Hepatic stellate cell (primary cell): ENCODE measurements at regions not wholly inside any gene's neighbourhood (a gene's known extent, or its start where the extent isn't known, plus 50 kb on each side); places are given as distances from the start of the nearest gene placed in this dataset.
A peak's percentile ranks its signal among the peaks of the same experiment; 100 is the strongest.

ENCODE experiments used
- DNase-seq: peaks from one replicate; pipeline ENCODE4 v3.0.0; 2011; ENCODE audit warnings: low spot score

DNA sequence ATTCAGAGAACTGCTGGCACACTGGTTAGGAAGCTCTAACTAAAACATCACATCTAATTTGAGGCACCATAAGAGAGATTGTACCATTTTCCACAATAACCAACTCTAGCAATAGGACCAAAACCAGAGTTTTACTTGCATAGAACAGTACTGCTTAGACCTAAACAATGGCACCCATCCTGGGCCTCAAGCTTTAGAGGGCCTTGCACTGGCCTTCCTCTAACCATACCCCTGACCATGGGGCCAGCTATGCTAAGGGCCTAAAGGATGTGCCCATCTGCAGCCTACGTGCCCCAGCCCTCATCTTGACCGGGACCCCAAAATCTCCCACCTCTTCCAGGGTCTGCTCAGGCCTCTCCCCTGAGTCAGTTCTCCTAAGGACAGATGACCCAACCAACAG lies 74.4 kb upstream of the ARHGAP32 start:
- DNase-seq = no peak

DNA sequence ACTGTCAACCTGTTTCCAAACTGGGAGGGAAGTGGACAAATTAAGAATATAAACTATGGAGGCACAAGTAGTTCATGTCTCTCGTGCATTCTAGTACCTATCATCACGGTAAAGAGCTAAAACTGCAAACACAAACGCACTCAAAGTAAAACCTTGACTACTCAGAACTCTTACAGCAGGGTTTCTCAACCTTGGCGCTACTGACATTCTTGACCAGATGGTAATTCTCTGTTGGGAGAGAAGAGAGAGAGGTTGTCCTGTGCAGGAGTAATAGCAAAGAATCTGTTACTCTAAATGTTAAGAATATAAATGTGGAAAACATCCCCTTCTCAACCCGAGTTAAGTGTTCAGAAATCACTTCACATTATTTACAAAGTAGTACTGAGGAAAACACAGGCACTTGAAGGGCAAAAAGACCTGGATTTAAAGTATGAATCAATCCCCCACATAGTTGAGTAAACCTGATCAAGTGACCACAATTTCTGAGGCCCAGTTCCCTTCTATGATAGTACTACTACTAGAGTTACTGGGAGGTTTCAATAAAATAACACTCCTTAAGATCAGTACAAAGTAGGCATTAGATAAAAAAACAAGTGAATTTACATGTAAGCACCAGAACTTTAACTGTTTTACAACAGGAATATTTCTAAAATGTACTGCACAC lies 73.1 kb upstream of the ARHGAP32 start:
- no peak for DNase-seq

DNA sequence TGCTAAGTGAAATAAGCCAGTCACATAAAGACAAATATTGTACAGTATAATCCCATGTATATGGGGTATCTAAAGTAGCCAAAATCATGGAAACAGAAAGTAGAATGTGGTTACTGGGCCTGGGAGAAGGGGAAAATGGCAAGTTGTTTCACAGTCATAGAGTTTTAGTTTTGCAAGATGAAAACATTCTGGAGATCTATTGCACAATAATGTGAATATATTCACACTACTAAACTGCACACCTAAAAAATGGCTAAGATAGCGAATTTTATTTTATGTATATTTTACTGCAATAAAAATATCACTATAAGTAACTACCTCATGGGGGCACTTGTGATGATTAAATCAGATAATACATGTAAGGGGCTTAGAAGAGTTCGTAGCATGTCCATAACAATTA lies 72.0 kb upstream of the ARHGAP32 start:
- DNase-seq = no peak

DNA sequence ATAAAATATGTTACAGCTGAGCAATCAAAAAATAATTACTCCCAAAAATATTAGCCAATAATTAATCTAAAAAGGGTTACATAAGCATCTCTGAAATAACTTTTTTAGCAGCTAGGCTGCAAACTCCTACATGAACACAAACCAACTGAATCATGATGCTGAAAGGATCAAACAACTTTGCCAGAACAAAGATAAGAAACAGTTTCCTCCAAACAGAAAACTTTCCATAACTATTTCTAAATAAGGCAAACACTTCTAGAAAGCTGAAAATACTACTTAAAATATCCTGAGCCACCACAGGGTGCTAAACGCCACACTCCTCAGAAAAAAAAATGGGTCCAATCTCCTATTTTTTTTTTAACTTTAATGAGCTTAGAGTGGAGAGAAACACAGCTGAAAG lies 68.6 kb upstream of the ARHGAP32 start:
- no peak for DNase-seq

DNA sequence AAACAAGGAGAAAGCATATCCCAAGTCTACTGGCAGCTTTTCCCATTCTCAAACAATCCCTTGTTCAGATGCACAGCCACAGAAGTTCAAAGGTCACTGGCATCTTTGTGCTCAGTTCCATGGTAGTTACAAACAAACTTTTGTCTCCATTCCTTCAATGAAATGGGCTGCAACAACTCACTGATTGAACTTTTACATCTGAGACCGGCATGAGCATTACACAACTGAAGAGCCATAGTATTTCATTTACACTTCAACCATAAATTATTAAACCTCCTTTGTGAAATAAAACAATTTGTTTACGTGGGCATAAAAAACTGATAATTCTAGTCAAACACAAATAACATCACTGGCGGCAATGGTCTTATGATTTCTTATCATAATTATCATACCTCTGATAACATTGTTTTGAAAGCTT lies 67.8 kb upstream of the ARHGAP32 start:
- DNase-seq = no peak

DNA sequence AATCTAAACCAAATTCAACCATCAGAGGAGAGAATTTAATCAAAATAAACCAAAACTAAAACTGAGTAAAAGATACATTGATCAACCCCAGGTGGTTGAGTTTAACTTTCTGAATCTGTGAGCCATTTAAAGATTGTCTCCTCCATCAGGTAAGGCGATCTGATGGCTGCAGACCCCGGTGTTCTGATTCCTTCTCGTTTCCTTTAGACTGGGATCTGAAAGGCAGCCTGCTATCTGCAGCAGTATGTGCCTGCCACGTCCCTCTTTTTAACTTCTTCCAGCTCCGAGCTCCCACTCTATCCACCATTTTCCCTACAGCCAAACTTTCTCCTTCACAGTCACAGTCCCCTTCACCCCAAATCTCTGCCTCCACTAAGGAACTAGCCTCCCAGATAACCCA lies 66.1 kb upstream of the ARHGAP32 start:
- DNase-seq = no peak

DNA sequence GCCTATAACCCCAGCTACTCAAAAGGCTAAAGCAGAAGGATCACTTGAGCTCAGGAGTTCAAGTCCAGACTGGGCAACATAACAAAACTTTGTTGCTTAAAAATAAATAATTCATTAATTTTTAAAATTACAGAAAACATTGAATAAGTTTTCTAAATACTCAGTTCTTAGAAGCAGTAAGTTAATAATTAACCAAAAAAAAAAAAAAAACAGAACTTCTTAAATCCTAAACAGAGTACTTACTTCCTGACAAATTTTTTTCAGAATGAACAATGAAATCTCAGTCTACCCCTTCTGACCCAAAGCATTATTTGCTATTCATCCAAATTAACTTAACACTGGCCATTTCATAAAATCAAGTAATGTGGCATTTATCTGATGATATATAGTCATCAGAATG lies 65.4 kb upstream of the ARHGAP32 start:
- no peak for DNase-seq

DNA sequence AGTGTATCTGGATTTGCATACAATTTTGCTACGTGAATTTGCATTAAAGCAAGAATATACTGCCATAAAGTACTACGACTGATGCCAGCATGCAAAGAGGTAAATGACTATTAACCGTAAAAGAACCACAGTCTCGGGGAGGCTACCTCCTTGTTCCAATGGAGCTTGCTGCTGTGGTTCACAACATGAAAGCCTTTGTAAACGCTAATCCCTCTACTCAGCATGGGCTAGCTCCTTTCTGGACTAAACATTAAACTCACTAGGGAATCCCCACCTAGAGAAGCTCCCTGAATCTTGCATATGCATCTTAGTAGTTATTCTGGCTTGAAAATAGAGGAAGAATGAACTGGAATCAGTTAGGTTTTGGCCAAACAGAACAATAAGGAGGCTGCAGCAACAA lies 60.5 kb upstream of the ARHGAP32 start:
- no peak for DNase-seq

DNA sequence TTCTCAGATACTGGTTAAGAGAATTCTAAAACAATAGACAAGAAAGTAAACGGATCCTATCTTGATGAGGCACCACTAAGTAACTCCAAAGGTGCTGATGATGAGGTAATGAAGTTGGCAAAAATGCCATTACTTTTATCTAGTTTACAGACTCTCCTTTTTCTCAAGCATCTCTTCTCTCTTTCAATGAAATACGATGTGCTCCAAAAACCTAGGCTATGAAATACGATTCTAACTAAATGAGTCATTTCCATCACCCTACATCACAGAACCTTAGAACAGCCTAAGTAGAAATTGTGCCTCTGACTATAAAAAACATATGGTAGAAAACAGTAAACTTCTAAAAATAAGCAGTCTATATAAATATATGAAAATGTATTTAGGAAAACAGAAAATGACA lies 58.9 kb upstream of the ARHGAP32 start:
- no peak for DNase-seq

DNA sequence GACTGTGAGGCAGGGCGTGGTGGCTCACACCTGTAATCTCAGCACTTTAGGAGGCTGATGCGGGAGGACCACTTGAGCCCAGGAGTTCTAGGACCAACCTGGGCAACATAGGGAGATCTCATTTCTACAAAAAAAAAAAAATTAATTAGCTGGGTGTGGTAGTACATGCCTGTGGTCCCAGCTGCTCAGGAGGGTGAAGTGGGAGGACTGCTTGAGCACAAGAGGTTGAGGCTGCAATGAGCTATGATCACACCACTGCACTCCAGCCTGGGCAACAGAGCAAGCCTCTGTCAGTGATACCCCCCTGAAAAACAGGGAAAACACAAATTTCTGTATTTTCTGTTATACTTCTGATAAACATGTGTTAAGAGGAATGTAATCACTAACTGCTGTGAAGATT lies 57.8 kb upstream of the ARHGAP32 start:
- no peak for DNase-seq

DNA sequence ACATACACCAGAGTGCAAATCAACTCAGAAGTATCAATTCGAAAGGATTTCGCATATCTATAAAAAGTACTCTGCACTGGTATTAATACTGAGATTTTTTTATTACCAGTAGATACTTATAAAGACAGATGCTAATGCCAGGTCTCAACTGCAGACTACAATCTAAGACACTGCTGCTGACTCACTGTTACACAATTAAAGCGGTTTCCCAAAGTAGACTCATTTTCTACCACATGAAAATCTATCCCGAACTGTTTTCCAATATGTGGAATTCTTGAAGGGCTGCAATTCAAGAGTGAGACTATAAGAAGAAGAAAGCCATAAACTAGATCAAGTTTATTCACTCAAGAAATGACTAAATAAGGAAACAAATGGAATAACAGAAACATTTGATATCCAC lies 57.2 kb upstream of the ARHGAP32 start:
- DNase-seq = peak; percentile 4

DNA sequence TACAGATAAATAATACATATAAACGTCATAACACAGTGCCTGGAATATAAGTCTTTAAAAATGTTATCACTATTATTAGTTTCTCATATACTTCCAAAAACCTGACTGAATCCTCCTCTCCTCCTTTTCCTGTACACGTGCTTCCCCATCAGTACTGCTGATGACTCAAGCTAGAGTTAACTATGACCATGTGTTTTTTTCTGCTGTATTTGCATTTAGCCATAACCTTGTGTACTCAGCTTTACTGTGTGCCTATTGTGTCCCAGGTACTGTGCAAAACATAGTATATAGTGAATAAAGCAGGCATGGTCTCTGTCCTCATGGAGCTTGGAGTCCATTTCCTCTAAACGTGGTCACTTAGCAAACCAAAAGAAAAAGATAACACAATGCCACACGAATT lies 56.5 kb upstream of the ARHGAP32 start:
- DNase-seq = peak; percentile 12

DNA sequence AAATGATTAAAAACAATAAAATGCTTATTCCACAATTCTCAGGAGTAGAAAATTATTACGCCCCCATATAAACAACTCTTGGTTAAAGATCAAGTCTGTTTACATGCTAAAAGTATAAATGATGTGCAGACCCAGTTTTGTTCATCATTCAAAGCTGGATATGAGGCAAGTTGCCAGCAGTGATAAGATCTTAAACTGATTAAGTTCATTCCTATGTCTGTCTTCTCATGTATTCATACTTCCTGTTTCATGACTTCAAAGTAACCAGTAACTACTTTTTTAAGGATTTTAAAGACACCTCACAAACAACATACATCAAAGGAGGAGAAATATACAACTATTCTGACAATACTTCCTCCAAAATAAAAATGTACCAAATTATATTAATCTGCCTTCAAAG lies 55.0 kb upstream of the ARHGAP32 start:
- DNase-seq = no peak

DNA sequence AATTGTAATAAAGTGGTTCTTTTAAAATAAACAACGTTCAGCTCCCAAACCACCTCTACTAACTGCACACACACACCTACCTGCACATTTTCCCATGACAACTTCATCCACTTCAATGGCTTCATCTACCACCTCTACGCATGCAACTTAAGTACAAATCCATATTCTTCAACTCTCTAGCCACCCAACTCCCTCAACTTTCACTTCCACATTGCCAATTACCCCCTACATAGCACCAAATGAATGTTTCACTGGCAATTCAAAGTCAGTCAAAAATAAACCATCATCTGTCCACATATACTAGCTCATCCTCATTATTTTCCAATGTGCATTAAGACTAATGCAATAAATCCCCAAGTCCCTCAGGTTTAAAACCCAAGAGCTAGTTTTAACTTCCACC lies 50.7 kb upstream of the ARHGAP32 start:
- no peak for DNase-seq
